ENCODE measurements at regions not wholly inside any gene's neighbourhood (a gene's known extent, or its start where the extent isn't known, plus 50 kb on each side); places are given as distances from the start of the nearest gene placed in this dataset.
"Not testable (repeated sequence)": the region's sequence is repeated elsewhere in the genome, so short reads cannot be mapped to it uniquely, and the experiment has no call there.

DNA sequence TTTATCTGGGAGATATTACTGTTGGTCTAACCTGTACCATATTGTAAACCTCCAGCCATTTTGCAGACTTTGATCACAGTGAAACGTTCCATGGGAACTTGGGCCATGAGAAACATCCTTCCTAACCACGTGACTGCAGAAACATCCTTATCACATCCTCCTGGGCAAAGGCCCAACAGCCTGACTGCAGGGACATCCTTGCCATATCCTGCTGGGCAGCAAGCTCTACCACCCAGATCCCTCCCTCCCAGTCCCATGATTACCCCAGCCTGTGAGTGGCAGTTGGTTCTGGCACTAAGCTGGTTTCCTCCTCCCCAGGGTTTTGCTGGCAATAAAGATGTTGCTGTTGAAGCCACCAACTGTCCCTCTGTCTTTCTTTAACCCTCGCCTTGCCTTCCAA lies 201.2 kb downstream of the POTEC start:
- BruUV-seq (replicated peaks); H3K4me2 ChIP-seq (ENCODE audit: insufficient read depth, low read length); CTCF ChIA-PET; H3K36me3 ChIP-seq (ENCODE audit: control insufficient read depth in 2 of 2, extremely low read depth in 1 of 2, insufficient read depth in 2 of 2, low read length in 2 of 2); FAIRE-seq; H3K79me2 ChIP-seq (ENCODE audit: control insufficient read depth, insufficient read depth, low read length); H2AFZ ChIP-seq (ENCODE audit: low read depth, low read length); H3K9me3 ChIP-seq (replicated peaks; ENCODE audit: control insufficient read depth, insufficient read depth, low read length); POLR2A ChIA-PET; H3K4me1 ChIP-seq (ENCODE audit: control insufficient read depth, extremely low read depth, insufficient read depth, low read length); dilution Hi-C loops (cut with MboI; ENCODE audit: extremely low pct_ligation_motif_present, low sequenced_read_pairs); H3K27ac ChIP-seq (ENCODE audit: insufficient read depth, low read depth, low read length); H4K20me1 ChIP-seq (replicated peaks; ENCODE audit: control insufficient read depth, extremely low read depth, insufficient read depth, low read length); DNase-seq (ENCODE audit: low read depth, low spot score); H3K9ac ChIP-seq (replicated peaks; ENCODE audit: extremely low read depth, insufficient read depth, low read length); H3K9me1 ChIP-seq (replicated peaks; ENCODE audit: control insufficient read depth, extremely low read depth, insufficient read depth, low read length); H3K4me3 ChIP-seq (replicated peaks in 1 of 3; ENCODE audit: insufficient read depth in 1 of 3, low read depth in 1 of 3, low read length in 3 of 3); H3K27me3 ChIP-seq (ENCODE audit: control insufficient read depth in 2 of 2, insufficient read depth in 2 of 2, low read length in 2 of 2); intact Hi-C loops (cut with micrococcal nuclease): not testable (repeated sequence)

- H3K4me1 ChIP-seq (ENCODE audit: control insufficient read depth, extremely low read depth, insufficient read depth, low read length); CTCF ChIA-PET; H3K9me1 ChIP-seq (replicated peaks; ENCODE audit: control insufficient read depth, extremely low read depth, insufficient read depth, low read length); intact Hi-C loops (cut with micrococcal nuclease); H3K36me3 ChIP-seq (ENCODE audit: control insufficient read depth in 2 of 2, extremely low read depth in 1 of 2, insufficient read depth in 2 of 2, low read length in 2 of 2); DNase-seq (ENCODE audit: low read depth, low spot score); H4K20me1 ChIP-seq (replicated peaks; ENCODE audit: control insufficient read depth, extremely low read depth, insufficient read depth, low read length); BruUV-seq (replicated peaks); POLR2A ChIA-PET; H3K27me3 ChIP-seq (ENCODE audit: control insufficient read depth in 2 of 2, insufficient read depth in 2 of 2, low read length in 2 of 2); FAIRE-seq; H3K79me2 ChIP-seq (ENCODE audit: control insufficient read depth, insufficient read depth, low read length); H3K4me3 ChIP-seq (replicated peaks in 1 of 3; ENCODE audit: insufficient read depth in 1 of 3, low read depth in 1 of 3, low read length in 3 of 3); H3K9me3 ChIP-seq (replicated peaks; ENCODE audit: control insufficient read depth, insufficient read depth, low read length); H3K27ac ChIP-seq (ENCODE audit: insufficient read depth, low read depth, low read length); H2AFZ ChIP-seq (ENCODE audit: low read depth, low read length); H3K4me2 ChIP-seq (ENCODE audit: insufficient read depth, low read length); H3K9ac ChIP-seq (replicated peaks; ENCODE audit: extremely low read depth, insufficient read depth, low read length); dilution Hi-C loops (cut with MboI; ENCODE audit: extremely low pct_ligation_motif_present, low sequenced_read_pairs): not testable (repeated sequence)
Observed at GRCh38 chr18:14336017-14336416, 203.8 kb upstream of the ZNF519 start.

DNA sequence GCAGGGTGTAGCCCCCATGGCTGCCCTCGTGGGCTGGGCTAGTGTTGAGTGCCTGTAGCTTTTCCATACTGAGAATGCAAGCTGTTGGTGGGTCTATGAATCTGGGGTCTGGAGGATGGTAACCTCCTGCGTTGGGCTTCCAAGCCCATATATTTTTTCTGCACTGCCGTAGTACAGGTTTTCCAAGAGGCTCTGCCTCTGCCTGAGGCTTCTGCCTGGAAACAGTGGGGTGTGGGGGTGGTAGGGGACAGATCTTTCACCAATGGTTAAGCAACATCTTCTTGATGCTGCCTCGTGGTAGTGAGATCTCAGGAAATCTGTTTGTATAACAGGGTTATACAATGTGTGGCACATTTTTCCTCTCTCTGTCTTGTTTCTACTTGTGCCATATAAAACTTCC lies 189.0 kb upstream of the ZNF519 start:
- H3K4me1 ChIP-seq (ENCODE audit: control insufficient read depth, extremely low read depth, insufficient read depth, low read length); H3K27me3 ChIP-seq (ENCODE audit: control insufficient read depth in 2 of 2, insufficient read depth in 2 of 2, low read length in 2 of 2); FAIRE-seq; H3K4me3 ChIP-seq (replicated peaks in 1 of 3; ENCODE audit: insufficient read depth in 1 of 3, low read depth in 1 of 3, low read length in 3 of 3); BruUV-seq (replicated peaks); DNase-seq (ENCODE audit: low read depth, low spot score); H4K20me1 ChIP-seq (replicated peaks; ENCODE audit: control insufficient read depth, extremely low read depth, insufficient read depth, low read length); H3K9me3 ChIP-seq (replicated peaks; ENCODE audit: control insufficient read depth, insufficient read depth, low read length); dilution Hi-C loops (cut with MboI; ENCODE audit: extremely low pct_ligation_motif_present, low sequenced_read_pairs); CTCF ChIA-PET; POLR2A ChIA-PET; H2AFZ ChIP-seq (ENCODE audit: low read depth, low read length); intact Hi-C loops (cut with micrococcal nuclease); H3K27ac ChIP-seq (ENCODE audit: insufficient read depth, low read depth, low read length); H3K79me2 ChIP-seq (ENCODE audit: control insufficient read depth, insufficient read depth, low read length); H3K36me3 ChIP-seq (ENCODE audit: control insufficient read depth in 2 of 2, extremely low read depth in 1 of 2, insufficient read depth in 2 of 2, low read length in 2 of 2); H3K4me2 ChIP-seq (ENCODE audit: insufficient read depth, low read length); H3K9me1 ChIP-seq (replicated peaks; ENCODE audit: control insufficient read depth, extremely low read depth, insufficient read depth, low read length); H3K9ac ChIP-seq (replicated peaks; ENCODE audit: extremely low read depth, insufficient read depth, low read length): not testable (repeated sequence)

GRCh38 chr18:14301255-14301654 lies 169.0 kb upstream of the ZNF519 start:
- H3K9me1 ChIP-seq (replicated peaks; ENCODE audit: control insufficient read depth, extremely low read depth, insufficient read depth, low read length); H4K20me1 ChIP-seq (replicated peaks; ENCODE audit: control insufficient read depth, extremely low read depth, insufficient read depth, low read length); H2AFZ ChIP-seq (ENCODE audit: low read depth, low read length); H3K4me1 ChIP-seq (ENCODE audit: control insufficient read depth, extremely low read depth, insufficient read depth, low read length); H3K36me3 ChIP-seq (ENCODE audit: control insufficient read depth in 2 of 2, extremely low read depth in 1 of 2, insufficient read depth in 2 of 2, low read length in 2 of 2); DNase-seq (ENCODE audit: low read depth, low spot score); H3K4me2 ChIP-seq (ENCODE audit: insufficient read depth, low read length); dilution Hi-C loops (cut with MboI; ENCODE audit: extremely low pct_ligation_motif_present, low sequenced_read_pairs); H3K79me2 ChIP-seq (ENCODE audit: control insufficient read depth, insufficient read depth, low read length); CTCF ChIA-PET; H3K27ac ChIP-seq (ENCODE audit: insufficient read depth, low read depth, low read length); intact Hi-C loops (cut with micrococcal nuclease); H3K27me3 ChIP-seq (ENCODE audit: control insufficient read depth in 2 of 2, insufficient read depth in 2 of 2, low read length in 2 of 2); FAIRE-seq; POLR2A ChIA-PET; H3K9ac ChIP-seq (replicated peaks; ENCODE audit: extremely low read depth, insufficient read depth, low read length); BruUV-seq (replicated peaks); H3K9me3 ChIP-seq (replicated peaks; ENCODE audit: control insufficient read depth, insufficient read depth, low read length); H3K4me3 ChIP-seq (replicated peaks in 1 of 3; ENCODE audit: insufficient read depth in 1 of 3, low read depth in 1 of 3, low read length in 3 of 3): not testable (repeated sequence)

All from endothelial cell of umbilical vein (primary cell).